ENCODE measurements at regions not wholly inside any gene's neighbourhood (a gene's known extent, or its start where the extent isn't known, plus 50 kb on each side); places are given as distances from the start of the nearest gene placed in this dataset.
"Not testable (repeated sequence)": the region's sequence is repeated elsewhere in the genome, so short reads cannot be mapped to it uniquely, and the experiment has no call there.

DNA sequence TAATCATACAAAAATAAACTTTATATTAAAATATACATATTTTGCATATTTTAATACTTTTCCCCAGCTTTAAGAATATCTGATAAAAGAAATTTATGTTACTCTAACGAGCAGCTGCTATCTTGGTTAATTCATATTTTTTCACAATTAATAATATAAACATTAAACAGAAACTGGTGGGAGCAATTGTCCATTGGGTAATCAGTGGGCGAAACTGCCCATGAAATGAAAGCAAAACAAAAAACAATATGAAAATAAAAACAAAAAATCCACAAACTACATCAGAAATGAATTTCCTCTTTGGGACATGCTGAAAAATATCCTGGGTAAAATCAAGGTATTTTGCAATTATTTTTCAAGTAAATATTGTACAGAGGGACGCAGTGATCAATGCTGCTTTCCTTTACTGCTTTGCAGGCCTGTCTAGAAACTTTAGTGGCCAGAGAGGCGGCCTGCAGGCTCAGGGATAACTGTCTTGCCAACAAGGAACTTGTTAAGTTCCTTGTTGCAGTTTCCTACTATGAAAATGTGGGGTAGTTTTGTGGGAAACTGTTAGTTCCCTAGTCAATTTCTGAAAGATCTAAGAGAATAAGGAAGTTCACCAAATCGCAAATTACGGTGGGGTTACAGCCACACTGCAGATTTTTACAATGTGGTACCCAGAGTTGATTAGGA is 309.0 kb upstream of the PLGLB2 start:
- POLR2A ChIA-PET; CTCF ChIA-PET (ENCODE audit: low intra/inter-chr PET ratio, low total read pairs); H3K4me3 ChIP-seq (replicated peaks in 1 of 3; ENCODE audit: insufficient read depth in 1 of 3, low read depth in 2 of 3, low read length in 3 of 3); H3K27ac ChIP-seq (ENCODE audit: extremely low read length, insufficient read depth, low read length); DNase-seq (ENCODE audit: low spot score); BruUV-seq (replicated peaks); intact Hi-C loops (cut with micrococcal nuclease; ENCODE audit: unreplicated experiment); H4K20me1 ChIP-seq (ENCODE audit: insufficient read depth, low read length); H2AFZ ChIP-seq (ENCODE audit: low read length); H3K9ac ChIP-seq (ENCODE audit: insufficient read depth, low read depth, low read length); FAIRE-seq; H3K9me3 ChIP-seq (ENCODE audit: low read length); in situ Hi-C loops (cut with HindIII; ENCODE audit: extremely low pct_ligation_motif_present, low pct_unique_long_range_greater_than_20kb); H3K4me2 ChIP-seq (ENCODE audit: low read depth, low read length); H3K36me3 ChIP-seq (replicated peaks in 1 of 2; ENCODE audit: control insufficient read depth in 1 of 2, insufficient read depth in 2 of 2, low read length in 2 of 2); H3K79me2 ChIP-seq (ENCODE audit: insufficient read depth, low read length); ATAC-seq; H3K4me1 ChIP-seq (ENCODE audit: insufficient read depth, low read length); H3K27me3 ChIP-seq (ENCODE audit: control insufficient read depth in 1 of 2, insufficient read depth in 2 of 2, low read length in 2 of 2): not testable (repeated sequence)
- WGBS (ENCODE audit: low lambda C conversion rate): 31% methylated on average over 5 of the region's 6 CpGs

DNA sequence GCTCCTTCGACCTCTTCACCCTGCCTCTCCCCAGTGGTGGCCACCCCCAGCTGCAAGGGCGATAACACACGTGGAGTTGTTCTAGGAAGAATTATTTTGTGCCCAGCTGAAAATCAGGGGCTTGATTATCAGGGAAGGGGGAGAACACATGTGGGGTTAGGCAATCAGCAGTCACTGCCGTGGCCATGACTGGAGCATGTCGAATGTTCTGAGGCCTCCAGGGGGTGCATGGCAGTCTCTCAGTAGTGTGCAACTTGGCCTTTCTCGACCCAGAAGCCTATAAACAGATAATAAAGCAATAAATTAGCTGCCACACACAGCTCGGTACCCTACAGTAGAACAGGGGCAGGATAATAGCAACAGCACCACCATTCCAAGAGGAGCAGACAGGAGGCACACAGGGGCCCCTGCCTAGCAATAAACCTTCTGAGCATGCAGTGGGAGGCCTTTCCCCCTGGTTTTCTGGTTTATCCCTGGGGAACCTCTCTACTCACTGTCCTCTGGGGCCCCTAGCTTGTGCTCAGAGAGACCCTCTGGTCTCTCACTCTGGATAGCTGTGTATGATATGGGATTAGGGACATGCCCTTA is 308.2 kb upstream of the PLGLB2 start:
- H3K27me3 ChIP-seq (ENCODE audit: control insufficient read depth in 1 of 2, insufficient read depth in 2 of 2, low read length in 2 of 2); H4K20me1 ChIP-seq (ENCODE audit: insufficient read depth, low read length); POLR2A ChIA-PET; H3K36me3 ChIP-seq (replicated peaks in 1 of 2; ENCODE audit: control insufficient read depth in 1 of 2, insufficient read depth in 2 of 2, low read length in 2 of 2); H3K4me1 ChIP-seq (ENCODE audit: insufficient read depth, low read length); in situ Hi-C loops (cut with HindIII; ENCODE audit: extremely low pct_ligation_motif_present, low pct_unique_long_range_greater_than_20kb); BruUV-seq (replicated peaks); CTCF ChIA-PET (ENCODE audit: low intra/inter-chr PET ratio, low total read pairs); H3K9ac ChIP-seq (ENCODE audit: insufficient read depth, low read depth, low read length); H3K9me3 ChIP-seq (ENCODE audit: low read length); DNase-seq (ENCODE audit: low spot score); intact Hi-C loops (cut with micrococcal nuclease; ENCODE audit: unreplicated experiment); H3K27ac ChIP-seq (ENCODE audit: extremely low read length, insufficient read depth, low read length); H3K4me2 ChIP-seq (ENCODE audit: low read depth, low read length); H2AFZ ChIP-seq (ENCODE audit: low read length); FAIRE-seq; H3K79me2 ChIP-seq (ENCODE audit: insufficient read depth, low read length); H3K4me3 ChIP-seq (replicated peaks in 1 of 3; ENCODE audit: insufficient read depth in 1 of 3, low read depth in 2 of 3, low read length in 3 of 3): not testable (repeated sequence)
- 28% methylated on average over 7 of the region's 7 CpGs for WGBS (ENCODE audit: low lambda C conversion rate)
- TF ChIP-seq STAG1 (CRISPR knock-in tag; IDR thresholded peaks at IDR 0.05): peak; percentile 17
- peak; percentile 90 for ATAC-seq

DNA sequence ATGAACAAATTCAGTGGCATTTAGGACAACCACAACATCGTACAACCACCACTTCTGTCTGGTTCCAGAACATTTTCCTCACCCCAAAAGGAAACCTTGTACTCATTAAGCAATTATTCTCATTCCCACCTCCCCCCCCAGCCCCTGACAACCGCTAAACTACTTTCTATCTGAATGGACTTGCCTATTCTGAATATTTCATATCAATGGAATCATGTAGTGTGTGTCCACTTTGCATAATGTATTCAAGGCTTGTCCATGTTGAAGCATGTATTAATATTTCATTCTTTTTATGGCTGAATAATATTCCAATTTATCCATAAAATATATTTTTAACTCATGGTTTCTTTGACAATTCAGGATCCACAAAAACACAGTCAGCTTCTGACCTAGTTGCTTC is 307.2 kb upstream of the PLGLB2 start:
- WGBS (ENCODE audit: low lambda C conversion rate): 43% methylated on average over 2 of the region's 2 CpGs
- CTCF ChIA-PET (ENCODE audit: low intra/inter-chr PET ratio, low total read pairs); DNase-seq (ENCODE audit: low spot score); H3K4me2 ChIP-seq (ENCODE audit: low read depth, low read length); H3K27me3 ChIP-seq (ENCODE audit: control insufficient read depth in 1 of 2, insufficient read depth in 2 of 2, low read length in 2 of 2); H3K36me3 ChIP-seq (replicated peaks in 1 of 2; ENCODE audit: control insufficient read depth in 1 of 2, insufficient read depth in 2 of 2, low read length in 2 of 2); H3K4me1 ChIP-seq (ENCODE audit: insufficient read depth, low read length); H3K79me2 ChIP-seq (ENCODE audit: insufficient read depth, low read length); H3K9me3 ChIP-seq (ENCODE audit: low read length); H3K9ac ChIP-seq (ENCODE audit: insufficient read depth, low read depth, low read length); H2AFZ ChIP-seq (ENCODE audit: low read length); H4K20me1 ChIP-seq (ENCODE audit: insufficient read depth, low read length); FAIRE-seq; H3K27ac ChIP-seq (ENCODE audit: extremely low read length, insufficient read depth, low read length); intact Hi-C loops (cut with micrococcal nuclease; ENCODE audit: unreplicated experiment); in situ Hi-C loops (cut with HindIII; ENCODE audit: extremely low pct_ligation_motif_present, low pct_unique_long_range_greater_than_20kb); BruUV-seq (replicated peaks); ATAC-seq; POLR2A ChIA-PET; H3K4me3 ChIP-seq (replicated peaks in 1 of 3; ENCODE audit: insufficient read depth in 1 of 3, low read depth in 2 of 3, low read length in 3 of 3): not testable (repeated sequence)

DNA sequence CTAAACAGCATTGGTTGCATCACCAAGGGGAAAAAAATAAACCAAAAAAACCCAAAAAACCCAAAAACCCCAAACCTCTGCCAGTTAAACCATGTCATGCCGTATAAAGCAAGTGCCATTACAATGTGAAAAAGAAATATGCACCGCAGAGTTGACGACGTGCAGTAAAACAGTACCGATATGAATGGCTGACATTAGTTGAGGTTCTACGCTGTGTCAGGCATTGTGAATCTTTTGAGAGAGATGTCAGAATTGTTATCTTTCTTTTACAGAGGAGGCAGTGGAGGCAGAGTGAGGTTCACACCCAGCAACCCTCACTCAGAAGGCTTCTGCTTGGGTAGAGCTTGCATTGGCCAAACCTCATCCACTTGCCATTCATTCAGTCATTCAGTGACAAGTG is 306.5 kb upstream of the PLGLB2 start:
- H3K9ac ChIP-seq (ENCODE audit: insufficient read depth, low read depth, low read length); DNase-seq (ENCODE audit: low spot score); H3K9me3 ChIP-seq (ENCODE audit: low read length); in situ Hi-C loops (cut with HindIII; ENCODE audit: extremely low pct_ligation_motif_present, low pct_unique_long_range_greater_than_20kb); CTCF ChIA-PET (ENCODE audit: low intra/inter-chr PET ratio, low total read pairs); H3K27ac ChIP-seq (ENCODE audit: extremely low read length, insufficient read depth, low read length); H2AFZ ChIP-seq (ENCODE audit: low read length); FAIRE-seq; H3K79me2 ChIP-seq (ENCODE audit: insufficient read depth, low read length); ATAC-seq; H3K36me3 ChIP-seq (replicated peaks in 1 of 2; ENCODE audit: control insufficient read depth in 1 of 2, insufficient read depth in 2 of 2, low read length in 2 of 2); intact Hi-C loops (cut with micrococcal nuclease; ENCODE audit: unreplicated experiment); H3K4me1 ChIP-seq (ENCODE audit: insufficient read depth, low read length); POLR2A ChIA-PET; H3K4me2 ChIP-seq (ENCODE audit: low read depth, low read length); BruUV-seq (replicated peaks); H3K4me3 ChIP-seq (replicated peaks in 1 of 3; ENCODE audit: insufficient read depth in 1 of 3, low read depth in 2 of 3, low read length in 3 of 3); H4K20me1 ChIP-seq (ENCODE audit: insufficient read depth, low read length); H3K27me3 ChIP-seq (ENCODE audit: control insufficient read depth in 1 of 2, insufficient read depth in 2 of 2, low read length in 2 of 2): not testable (repeated sequence)
- WGBS (ENCODE audit: low lambda C conversion rate): 92% methylated on average over 6 of the region's 6 CpGs
